GM18505 (cell line): ENCODE measurements at regions not wholly inside any gene's neighbourhood (a gene's known extent, or its start where the extent isn't known, plus 50 kb on each side); places are given as distances from the start of the nearest gene placed in this dataset.
A peak's percentile ranks its signal among the peaks of the same experiment; 100 is the strongest.

ENCODE experiments used
- ATAC-seq: cut with Tn5 transposase; IDR thresholded peaks from one replicate; pipeline ENCODE4 v1.9.1; 2021; ENCODE audit not compliant: unreplicated experiment
- POLR2A ChIP-seq: IDR thresholded peaks from 4 replicates; pipeline ENCODE4 v1.6.1; 2011; ENCODE audit warnings: borderline replicate concordance; ENCODE audit not compliant: insufficient read depth, insufficient read length; ENCODE audit errors: extremely low read depth

- no peak for ATAC-seq
- no peak for TF ChIP-seq POLR2A
Measured at GRCh38 chr6:95169775-95170174, 407.6 kb upstream of the MANEA start.

GRCh38 chr6:95175927-95176675 is 401.2 kb upstream of the MANEA start:
- ATAC-seq: no peak
- TF ChIP-seq POLR2A: no peak

- TF ChIP-seq POLR2A: no peak
- ATAC-seq: no peak
Measured at GRCh38 chr6:95185874-95186273, 391.5 kb upstream of the MANEA start.

- TF ChIP-seq POLR2A: no peak
- ATAC-seq: no peak
Measured at GRCh38 chr6:95186710-95187109, 390.6 kb upstream of the MANEA start.

- no peak for ATAC-seq
Measured at GRCh38 chr6:95197590-95197989, 379.7 kb upstream of the MANEA start.

GRCh38 chr6:95203153-95203754 is 374.1 kb upstream of the MANEA start:
- peak; percentile 94 for ATAC-seq

More at GRCh38 chr6:95197590-95197989, 379.7 kb upstream of the MANEA start:
- TF ChIP-seq POLR2A: no peak

GRCh38 chr6:95204178-95204577 is 373.2 kb upstream of the MANEA start:
- ATAC-seq: no peak
- TF ChIP-seq POLR2A: no peak

More at GRCh38 chr6:95203153-95203754, 374.1 kb upstream of the MANEA start:
- TF ChIP-seq POLR2A: no peak

- no peak for TF ChIP-seq POLR2A
- no peak for ATAC-seq
Measured at GRCh38 chr6:95208621-95209020, 368.7 kb upstream of the MANEA start.

- ATAC-seq: no peak
- TF ChIP-seq POLR2A: no peak
Measured at GRCh38 chr6:95209074-95209473, 368.3 kb upstream of the MANEA start.

- ATAC-seq: no peak
- no peak for TF ChIP-seq POLR2A
Measured at GRCh38 chr6:95216555-95216954, 360.8 kb upstream of the MANEA start.

- ATAC-seq: no peak
- TF ChIP-seq POLR2A: no peak
Measured at GRCh38 chr6:95227351-95227750, 350.0 kb upstream of the MANEA start.

GRCh38 chr6:95228636-95229035 is 348.7 kb upstream of the MANEA start:
- no peak for TF ChIP-seq POLR2A
- ATAC-seq: no peak

- ATAC-seq: no peak
- no peak for TF ChIP-seq POLR2A
Measured at GRCh38 chr6:95230071-95230740, 347.1 kb upstream of the MANEA start.

GRCh38 chr6:95231416-95231815 is 345.9 kb upstream of the MANEA start:
- no peak for TF ChIP-seq POLR2A
- ATAC-seq: no peak

- no peak for TF ChIP-seq POLR2A
Measured at GRCh38 chr6:95232446-95232845, 344.9 kb upstream of the MANEA start.

GRCh38 chr6:95233879-95234278 is 343.5 kb upstream of the MANEA start:
- no peak for ATAC-seq
- no peak for TF ChIP-seq POLR2A

More at GRCh38 chr6:95232446-95232845, 344.9 kb upstream of the MANEA start:
- no peak for ATAC-seq
